ENCODE measurements at regions not wholly inside any gene's neighbourhood (a gene's known extent, or its start where the extent isn't known, plus 50 kb on each side); places are given as distances from the start of the nearest gene placed in this dataset.

DNA sequence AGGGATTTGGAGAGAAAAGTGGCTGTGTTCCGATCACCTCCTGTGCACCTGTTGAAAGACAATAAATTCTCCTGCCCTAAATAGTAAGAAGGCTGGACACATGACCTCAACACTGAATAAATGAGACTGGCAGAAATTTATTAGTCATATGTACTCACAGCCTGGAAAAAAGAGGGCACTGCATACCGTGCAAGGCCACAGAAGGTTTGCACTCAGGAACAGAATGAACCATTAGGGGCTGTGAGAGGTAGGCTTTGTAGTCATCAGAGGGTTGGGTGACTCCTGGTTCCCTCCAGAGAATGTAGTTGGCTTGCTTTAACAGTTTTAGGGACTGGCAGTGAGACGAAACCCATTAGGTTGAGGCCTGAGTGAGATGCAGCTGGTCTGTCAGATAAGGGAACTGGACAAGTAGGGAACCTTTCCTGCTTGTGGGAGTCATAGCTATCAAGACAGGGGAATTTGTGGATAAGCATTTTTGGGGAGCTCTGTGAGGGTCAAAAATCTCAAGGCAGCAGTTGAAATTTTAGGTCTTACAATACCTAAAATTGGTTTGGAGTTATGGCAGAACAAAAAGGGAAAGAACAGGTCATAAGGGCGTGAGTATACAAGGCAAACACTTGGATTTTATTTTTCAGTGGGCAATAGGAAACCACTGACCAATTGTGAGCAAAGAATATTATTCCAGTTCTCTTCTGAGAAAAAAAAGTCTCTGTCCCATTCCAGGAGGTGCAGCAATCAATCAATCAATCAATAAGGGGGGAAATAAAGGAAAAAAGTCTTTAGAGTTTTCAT lies 67.9 kb upstream of the BTN3A2 start:
- TF ChIP-seq CTCF (IDR thresholded peaks at IDR 0.05) = no peak
- no peak for DNase-seq (ENCODE audit: low spot score)
- ATAC-seq (ENCODE audit: low FRiP score) = no peak

GRCh38 chr6:26299286-26300042 lies 65.5 kb upstream of the BTN3A2 start:
- ATAC-seq (ENCODE audit: low FRiP score) (no peak), DNase-seq (ENCODE audit: low spot score) (no peak)
- TF ChIP-seq CTCF (IDR thresholded peaks at IDR 0.05) = no peak

DNA sequence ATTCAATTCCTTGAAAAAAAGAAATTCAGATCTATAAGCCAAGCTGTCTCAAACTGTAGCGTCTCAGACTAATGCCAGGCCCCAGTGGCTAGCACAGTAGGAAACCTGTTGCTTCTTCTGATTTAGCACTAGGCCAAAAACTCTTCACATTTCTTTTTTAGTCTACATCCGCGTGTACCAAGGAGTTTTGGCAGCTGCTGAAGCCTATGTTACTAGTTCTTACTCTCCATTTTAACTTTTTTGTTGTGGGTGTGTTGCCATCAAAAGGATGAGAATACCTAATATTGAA lies 65.0 kb upstream of the BTN3A2 start:
- no peak for ATAC-seq (ENCODE audit: low FRiP score)
- no peak for TF ChIP-seq CTCF (IDR thresholded peaks at IDR 0.05)
- no peak for DNase-seq (ENCODE audit: low spot score)

DNA sequence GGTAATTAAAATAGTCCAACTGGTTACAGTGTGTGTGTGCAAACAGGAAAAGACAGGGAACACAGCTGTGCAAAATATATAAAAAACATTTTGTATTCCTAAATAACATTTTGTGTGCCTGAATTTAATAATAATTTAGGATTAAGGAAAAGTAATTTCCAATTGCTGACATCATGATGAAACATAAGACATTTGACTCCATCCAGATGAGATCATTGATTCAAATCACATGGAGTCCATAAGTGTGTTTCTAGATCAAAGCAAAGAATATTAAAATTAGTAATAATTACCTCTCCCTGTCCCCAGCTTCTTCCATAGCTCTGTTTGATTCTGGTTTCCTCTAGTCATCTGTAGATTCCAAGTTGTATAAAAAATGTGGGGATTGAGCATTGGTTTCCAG lies 64.6 kb upstream of the BTN3A2 start:
- ATAC-seq (ENCODE audit: low FRiP score) = no peak
- no peak for DNase-seq (ENCODE audit: low spot score)
- TF ChIP-seq CTCF (IDR thresholded peaks at IDR 0.05) = no peak

- DNase-seq (ENCODE audit: low spot score) (no peak), ATAC-seq (ENCODE audit: low FRiP score) (no peak)
- no peak for TF ChIP-seq CTCF (IDR thresholded peaks at IDR 0.05)
Observed at GRCh38 chr6:26300828-26301227, 64.2 kb upstream of the BTN3A2 start.

- no peak for DNase-seq (ENCODE audit: low spot score)
- TF ChIP-seq CTCF (IDR thresholded peaks at IDR 0.05) = no peak
- no peak for ATAC-seq (ENCODE audit: low FRiP score)
Observed at GRCh38 chr6:26301638-26302037, 63.4 kb upstream of the BTN3A2 start.

Data from omental fat pad (tissue), 3 donors.